ENCODE measurements at regions not wholly inside any gene's neighbourhood (a gene's known extent, or its start where the extent isn't known, plus 50 kb on each side); places are given as distances from the start of the nearest gene placed in this dataset.

GRCh38 chr10:113345826-113346624 is 206.8 kb upstream of the HABP2 start:
- DNase-seq, result no peak
- Histone ChIP-seq H3K9me3 (replicated peaks in 1 of 3) (no peaks in the 10 kb centered on the region), H3K36me3 (replicated peaks in 1 of 2) (no peaks in the 10 kb centered on the region), H3K27ac (no peak overlapping the region), H3K4me3 (no peak overlapping the region), H3K4me1 (replicated peaks in 1 of 2) (no peaks in the 10 kb centered on the region), H3K27me3 (no peaks in the 10 kb centered on the region)
- WGBS, 4 donors, result 75 to 80% (median 77%) methylated on average over 7 of the region's 7 CpGs
- TF ChIP-seq, protein P1, sequence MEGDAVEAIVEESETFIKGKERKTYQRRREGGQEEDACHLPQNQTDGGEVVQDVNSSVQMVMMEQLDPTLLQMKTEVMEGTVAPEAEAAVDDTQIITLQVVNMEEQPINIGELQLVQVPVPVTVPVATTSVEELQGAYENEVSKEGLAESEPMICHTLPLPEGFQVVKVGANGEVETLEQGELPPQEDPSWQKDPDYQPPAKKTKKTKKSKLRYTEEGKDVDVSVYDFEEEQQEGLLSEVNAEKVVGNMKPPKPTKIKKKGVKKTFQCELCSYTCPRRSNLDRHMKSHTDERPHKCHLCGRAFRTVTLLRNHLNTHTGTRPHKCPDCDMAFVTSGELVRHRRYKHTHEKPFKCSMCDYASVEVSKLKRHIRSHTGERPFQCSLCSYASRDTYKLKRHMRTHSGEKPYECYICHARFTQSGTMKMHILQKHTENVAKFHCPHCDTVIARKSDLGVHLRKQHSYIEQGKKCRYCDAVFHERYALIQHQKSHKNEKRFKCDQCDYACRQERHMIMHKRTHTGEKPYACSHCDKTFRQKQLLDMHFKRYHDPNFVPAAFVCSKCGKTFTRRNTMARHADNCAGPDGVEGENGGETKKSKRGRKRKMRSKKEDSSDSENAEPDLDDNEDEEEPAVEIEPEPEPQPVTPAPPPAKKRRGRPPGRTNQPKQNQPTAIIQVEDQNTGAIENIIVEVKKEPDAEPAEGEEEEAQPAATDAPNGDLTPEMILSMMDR (IDR thresholded peaks at IDR 0.05), result no peak
- no peak for TF ChIP-seq POLR2A (IDR thresholded peaks at IDR 0.05)
- intact Hi-C loops (cut with DNase I), result no loop called here

- Histone ChIP-seq H3K27me3 (no peaks in the 10 kb centered on the region), H3K9me3 (replicated peaks in 1 of 3) (no peaks in the 10 kb centered on the region), H3K4me3 (no peak overlapping the region), H3K27ac (no peak overlapping the region), H3K36me3 (replicated peaks in 1 of 2) (no peaks in the 10 kb centered on the region), H3K4me1 (replicated peaks in 1 of 2) (no peaks in the 10 kb centered on the region)
- no peak for DNase-seq
- 75 to 80% (median 78%) methylated on average over 4 of the region's 4 CpGs for WGBS, 4 donors
- intact Hi-C loops (cut with DNase I), result no loop called here
- TF ChIP-seq, protein P1 (IDR thresholded peaks at IDR 0.05), result no peak
- TF ChIP-seq POLR2A (IDR thresholded peaks at IDR 0.05), result no peak
These were observed 205.3 kb upstream of the HABP2 start for GRCh38 chr10:113347508-113347907.

DNA sequence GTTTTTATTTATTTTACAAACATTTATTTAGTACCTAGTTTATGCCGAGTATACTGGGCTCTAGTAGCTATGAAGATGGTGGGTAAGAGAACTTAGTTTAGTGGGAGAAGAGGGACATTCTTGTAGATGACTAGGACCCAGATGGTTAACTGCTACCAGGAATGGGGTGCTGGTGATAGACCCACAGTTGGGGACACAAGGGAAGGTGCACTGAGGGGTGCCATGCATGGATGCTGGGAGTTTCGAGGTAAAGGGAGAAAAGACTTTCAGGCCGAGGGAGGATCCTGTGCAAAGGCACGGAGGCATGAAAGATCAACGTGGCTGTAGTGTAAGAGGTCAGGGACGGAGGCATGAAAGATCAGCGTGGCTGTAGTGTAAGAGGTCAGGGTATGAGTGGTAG is 204.2 kb upstream of the HABP2 start:
- Histone ChIP-seq H3K27ac (no peak overlapping the region), H3K36me3 (replicated peaks in 1 of 2) (no peaks in the 10 kb centered on the region), H3K4me3 (no peak overlapping the region), H3K9me3 (replicated peaks in 1 of 3) (no peaks in the 10 kb centered on the region), H3K4me1 (replicated peaks in 1 of 2) (no peaks in the 10 kb centered on the region), H3K27me3 (no peaks in the 10 kb centered on the region)
- DNase-seq, result no peak
- WGBS, 4 donors, result 77 to 88% (median 79%) methylated on average over 7 of the region's 7 CpGs
- intact Hi-C loops (cut with DNase I), result no loop called here
- TF ChIP-seq POLR2A (IDR thresholded peaks at IDR 0.05), result no peak
- TF ChIP-seq, protein P1 (IDR thresholded peaks at IDR 0.05), result no peak

GRCh38 chr10:113350311-113351040 is 202.4 kb upstream of the HABP2 start:
- Histone ChIP-seq H3K27ac (no peak overlapping the region), H3K4me1 (replicated peaks in 1 of 2) (no peaks in the 10 kb centered on the region), H3K36me3 (replicated peaks in 1 of 2) (no peaks in the 10 kb centered on the region), H3K27me3 (no peaks in the 10 kb centered on the region), H3K9me3 (replicated peaks in 1 of 3) (no peaks in the 10 kb centered on the region), H3K4me3 (no peak overlapping the region)
- intact Hi-C loops (cut with DNase I), result no loop called here
- no peak for DNase-seq
- TF ChIP-seq POLR2A (IDR thresholded peaks at IDR 0.05), result no peak
- TF ChIP-seq, protein P1 (IDR thresholded peaks at IDR 0.05), result no peak
- WGBS, 4 donors, result 69 to 76% (median 73%) methylated on average over 11 of the region's 11 CpGs
